ENCODE measurements at regions not wholly inside any gene's neighbourhood (a gene's known extent, or its start where the extent isn't known, plus 50 kb on each side); places are given as distances from the start of the nearest gene placed in this dataset.

DNA sequence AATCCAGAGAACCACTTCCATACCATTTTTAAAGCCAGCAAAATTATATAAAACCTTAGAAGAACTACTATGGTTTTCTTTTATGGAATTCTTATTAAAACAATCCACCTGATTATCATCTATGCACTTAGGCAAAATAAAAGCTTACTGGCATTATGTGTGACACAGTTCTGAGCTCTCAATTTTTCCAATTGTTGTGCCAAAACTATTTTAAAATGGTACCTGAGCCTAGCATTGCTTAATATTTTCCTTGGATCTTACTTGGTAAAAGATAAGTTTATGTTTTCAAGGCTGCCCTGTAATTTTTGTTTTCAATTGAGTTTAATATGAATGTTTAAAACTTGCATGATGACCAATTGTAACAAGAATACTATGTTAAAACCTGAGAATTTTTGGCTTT is 201.3 kb downstream of the MAD2L1 start:
- ChIA-PET POLR2A (no interaction called here), CTCF (ENCODE audit: low intra/inter-chr PET ratio) (no interaction called here)
- in situ Hi-C loops (cut with MboI), result no loop called here
- Histone ChIP-seq H3K9me1 (ENCODE audit: control insufficient read depth, insufficient read depth, low read length) (no peaks in the 10 kb centered on the region), H3K9me3 (replicated peaks; ENCODE audit: control insufficient read depth, insufficient read depth, low read depth, low read length) (no peaks in the 10 kb centered on the region), H3K36me3 (ENCODE audit: control insufficient read depth, insufficient read depth, low read length) (no peaks in the 10 kb centered on the region), H3K4me2 (ENCODE audit: insufficient read depth, low read length) (no peak overlapping the region), H3K4me1 (replicated peaks in 1 of 2; ENCODE audit: control insufficient read depth in 2 of 2, insufficient read depth in 2 of 2, low read length in 2 of 2) (no peaks in the 10 kb centered on the region), H3K4me3 (no peak overlapping the region), H4K20me1 (replicated peaks; ENCODE audit: control insufficient read depth, insufficient read depth, low read length) (no peaks in the 10 kb centered on the region), H3K79me2 (ENCODE audit: control insufficient read depth, insufficient read depth, low read length) (no peaks in the 10 kb centered on the region), H3K27me3 (ENCODE audit: control insufficient read depth in 2 of 2, insufficient read depth in 2 of 2, low read length in 2 of 2) (no peaks in the 10 kb centered on the region), H3K27ac (ENCODE audit: extremely low read depth, low read depth, low read length) (no peak overlapping the region), H2AFZ (ENCODE audit: low read depth, low read length) (no peak overlapping the region), H3K9ac (ENCODE audit: insufficient read depth in 1 of 2, low read depth in 2 of 2, low read length in 2 of 2) (no peak overlapping the region)
- ATAC-seq (no peak), FAIRE-seq (no peak), DNase-seq (ENCODE audit: extremely low read depth in 1 of 4, low spot score in 3 of 4) (no peak)
- no TSS peak for BruUV-seq (replicated peaks)
- intact Hi-C loops (cut with micrococcal nuclease), result no loop called here
- no peak for TF ChIP-seq RBBP5 (IDR thresholded peaks at IDR 0.05; ENCODE audit: borderline replicate concordance, insufficient read depth, low read length, poor library complexity, severe bottlenecking)
- no peak for TF ChIP-seq CEBPG (CRISPR knock-in tag; IDR thresholded peaks at IDR 0.05)
- TF ChIP-seq CEBPG (tag; conservative IDR thresholded peaks at IDR 0.05 in 1 of 2, IDR thresholded peaks at IDR 0.05 in 1 of 2), result no peak
- no peak for TF ChIP-seq EP300 (IDR thresholded peaks at IDR 0.05; ENCODE audit: low read length)
- TF ChIP-seq RFX1 (IDR thresholded peaks at IDR 0.05), result no peak
- no peak for TF ChIP-seq NCOA6 (IDR thresholded peaks at IDR 0.05)
- no peak for TF ChIP-seq POLR3G (IDR thresholded peaks at IDR 0.05; ENCODE audit: extremely low read depth, insufficient read length, insufficient replicate concordance)
- TF ChIP-seq, protein P1, sequence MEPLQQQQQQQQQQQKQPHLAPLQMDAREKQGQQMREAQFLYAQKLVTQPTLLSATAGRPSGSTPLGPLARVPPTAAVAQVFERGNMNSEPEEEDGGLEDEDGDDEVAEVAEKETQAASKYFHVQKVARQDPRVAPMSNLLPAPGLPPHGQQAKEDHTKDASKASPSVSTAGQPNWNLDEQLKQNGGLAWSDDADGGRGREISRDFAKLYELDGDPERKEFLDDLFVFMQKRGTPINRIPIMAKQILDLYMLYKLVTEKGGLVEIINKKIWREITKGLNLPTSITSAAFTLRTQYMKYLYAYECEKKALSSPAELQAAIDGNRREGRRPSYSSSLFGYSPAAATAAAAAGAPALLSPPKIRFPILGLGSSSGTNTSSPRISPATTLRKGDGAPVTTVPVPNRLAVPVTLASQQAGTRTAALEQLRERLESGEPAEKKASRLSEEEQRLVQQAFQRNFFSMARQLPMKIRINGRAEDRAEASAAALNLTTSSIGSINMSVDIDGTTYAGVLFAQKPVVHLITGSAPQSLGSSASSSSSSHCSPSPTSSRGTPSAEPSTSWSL (CRISPR knock-in tag; IDR thresholded peaks at IDR 0.05; ENCODE audit: borderline replicate concordance), result no peak
- TF ChIP-seq, protein P2, sequence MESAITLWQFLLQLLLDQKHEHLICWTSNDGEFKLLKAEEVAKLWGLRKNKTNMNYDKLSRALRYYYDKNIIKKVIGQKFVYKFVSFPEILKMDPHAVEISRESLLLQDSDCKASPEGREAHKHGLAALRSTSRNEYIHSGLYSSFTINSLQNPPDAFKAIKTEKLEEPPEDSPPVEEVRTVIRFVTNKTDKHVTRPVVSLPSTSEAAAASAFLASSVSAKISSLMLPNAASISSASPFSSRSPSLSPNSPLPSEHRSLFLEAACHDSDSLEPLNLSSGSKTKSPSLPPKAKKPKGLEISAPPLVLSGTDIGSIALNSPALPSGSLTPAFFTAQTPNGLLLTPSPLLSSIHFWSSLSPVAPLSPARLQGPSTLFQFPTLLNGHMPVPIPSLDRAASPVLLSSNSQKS (CRISPR knock-in tag; IDR thresholded peaks at IDR 0.05), result no peak
- TF ChIP-seq CHCHD3 (CRISPR knock-in tag; IDR thresholded peaks at IDR 0.05), result no peak
- TF ChIP-seq KAT7 (CRISPR knock-in tag; IDR thresholded peaks at IDR 0.05; ENCODE audit: borderline replicate concordance), result no peak
- TF ChIP-seq, protein P3, sequence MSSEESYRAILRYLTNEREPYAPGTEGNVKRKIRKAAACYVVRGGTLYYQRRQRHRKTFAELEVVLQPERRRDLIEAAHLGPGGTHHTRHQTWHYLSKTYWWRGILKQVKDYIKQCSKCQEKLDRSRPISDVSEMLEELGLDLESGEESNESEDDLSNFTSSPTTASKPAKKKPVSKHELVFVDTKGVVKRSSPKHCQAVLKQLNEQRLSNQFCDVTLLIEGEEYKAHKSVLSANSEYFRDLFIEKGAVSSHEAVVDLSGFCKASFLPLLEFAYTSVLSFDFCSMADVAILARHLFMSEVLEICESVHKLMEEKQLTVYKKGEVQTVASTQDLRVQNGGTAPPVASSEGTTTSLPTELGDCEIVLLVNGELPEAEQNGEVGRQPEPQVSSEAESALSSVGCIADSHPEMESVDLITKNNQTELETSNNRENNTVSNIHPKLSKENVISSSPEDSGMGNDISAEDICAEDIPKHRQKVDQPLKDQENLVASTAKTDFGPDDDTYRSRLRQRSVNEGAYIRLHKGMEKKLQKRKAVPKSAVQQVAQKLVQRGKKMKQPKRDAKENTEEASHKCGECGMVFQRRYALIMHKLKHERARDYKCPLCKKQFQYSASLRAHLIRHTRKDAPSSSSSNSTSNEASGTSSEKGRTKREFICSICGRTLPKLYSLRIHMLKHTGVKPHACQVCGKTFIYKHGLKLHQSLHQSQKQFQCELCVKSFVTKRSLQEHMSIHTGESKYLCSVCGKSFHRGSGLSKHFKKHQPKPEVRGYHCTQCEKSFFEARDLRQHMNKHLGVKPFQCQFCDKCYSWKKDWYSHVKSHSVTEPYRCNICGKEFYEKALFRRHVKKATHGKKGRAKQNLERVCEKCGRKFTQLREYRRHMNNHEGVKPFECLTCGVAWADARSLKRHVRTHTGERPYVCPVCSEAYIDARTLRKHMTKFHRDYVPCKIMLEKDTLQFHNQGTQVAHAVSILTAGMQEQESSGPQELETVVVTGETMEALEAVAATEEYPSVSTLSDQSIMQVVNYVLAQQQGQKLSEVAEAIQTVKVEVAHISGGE (CRISPR knock-in tag; IDR thresholded peaks at IDR 0.05), result no peak
- no peak for TF ChIP-seq HNRNPUL1 (IDR thresholded peaks at IDR 0.05; ENCODE audit: low read length)
- TF ChIP-seq, protein P4, sequence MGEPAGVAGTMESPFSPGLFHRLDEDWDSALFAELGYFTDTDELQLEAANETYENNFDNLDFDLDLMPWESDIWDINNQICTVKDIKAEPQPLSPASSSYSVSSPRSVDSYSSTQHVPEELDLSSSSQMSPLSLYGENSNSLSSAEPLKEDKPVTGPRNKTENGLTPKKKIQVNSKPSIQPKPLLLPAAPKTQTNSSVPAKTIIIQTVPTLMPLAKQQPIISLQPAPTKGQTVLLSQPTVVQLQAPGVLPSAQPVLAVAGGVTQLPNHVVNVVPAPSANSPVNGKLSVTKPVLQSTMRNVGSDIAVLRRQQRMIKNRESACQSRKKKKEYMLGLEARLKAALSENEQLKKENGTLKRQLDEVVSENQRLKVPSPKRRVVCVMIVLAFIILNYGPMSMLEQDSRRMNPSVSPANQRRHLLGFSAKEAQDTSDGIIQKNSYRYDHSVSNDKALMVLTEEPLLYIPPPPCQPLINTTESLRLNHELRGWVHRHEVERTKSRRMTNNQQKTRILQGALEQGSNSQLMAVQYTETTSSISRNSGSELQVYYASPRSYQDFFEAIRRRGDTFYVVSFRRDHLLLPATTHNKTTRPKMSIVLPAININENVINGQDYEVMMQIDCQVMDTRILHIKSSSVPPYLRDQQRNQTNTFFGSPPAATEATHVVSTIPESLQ (CRISPR knock-in tag; IDR thresholded peaks at IDR 0.05), result no peak

Measured in K562 (cell line).